ENCODE measurements at regions not wholly inside any gene's neighbourhood (a gene's known extent, or its start where the extent isn't known, plus 50 kb on each side); places are given as distances from the start of the nearest gene placed in this dataset.

DNA sequence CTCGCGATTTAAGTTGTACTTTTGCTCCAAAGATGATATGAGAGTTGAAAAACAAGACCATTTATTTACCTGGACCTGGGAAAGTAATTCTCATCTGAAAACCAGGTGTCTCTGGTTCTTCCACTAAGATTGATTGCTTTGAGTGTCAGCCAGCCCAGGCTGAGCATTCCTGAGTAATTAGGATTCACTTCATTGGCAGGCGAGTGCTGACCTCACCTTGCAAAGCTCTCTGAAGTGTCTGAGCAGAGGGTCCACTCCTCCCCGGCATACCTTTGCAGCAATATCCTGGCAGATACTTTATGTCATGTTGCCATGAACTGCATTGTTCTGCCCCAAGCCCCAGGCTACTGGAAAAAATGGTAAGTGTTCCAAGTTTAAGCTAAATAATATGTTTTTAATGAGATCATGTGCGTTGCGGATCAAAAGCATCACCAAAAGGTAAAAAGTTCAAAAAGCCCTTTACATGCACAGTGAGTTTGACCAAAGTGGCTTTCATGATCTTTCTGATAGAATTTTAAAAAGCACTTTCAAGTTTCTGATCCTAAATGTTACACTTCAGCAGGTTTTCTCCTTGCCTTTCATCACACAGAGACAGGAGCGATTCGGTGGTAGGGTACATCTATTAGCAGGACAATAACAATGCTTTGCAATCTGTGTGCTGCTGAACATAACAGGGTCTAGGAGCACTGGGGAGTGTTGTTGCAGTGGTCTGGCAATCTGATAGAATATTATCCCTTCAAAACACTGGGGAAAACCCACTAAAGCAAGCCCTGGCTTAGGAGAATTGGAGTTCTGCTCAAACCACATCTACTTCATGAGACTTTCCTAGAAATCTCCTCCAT is 127.8 kb upstream of the EEF1E1 start:
- TF ChIP-seq, protein P1, sequence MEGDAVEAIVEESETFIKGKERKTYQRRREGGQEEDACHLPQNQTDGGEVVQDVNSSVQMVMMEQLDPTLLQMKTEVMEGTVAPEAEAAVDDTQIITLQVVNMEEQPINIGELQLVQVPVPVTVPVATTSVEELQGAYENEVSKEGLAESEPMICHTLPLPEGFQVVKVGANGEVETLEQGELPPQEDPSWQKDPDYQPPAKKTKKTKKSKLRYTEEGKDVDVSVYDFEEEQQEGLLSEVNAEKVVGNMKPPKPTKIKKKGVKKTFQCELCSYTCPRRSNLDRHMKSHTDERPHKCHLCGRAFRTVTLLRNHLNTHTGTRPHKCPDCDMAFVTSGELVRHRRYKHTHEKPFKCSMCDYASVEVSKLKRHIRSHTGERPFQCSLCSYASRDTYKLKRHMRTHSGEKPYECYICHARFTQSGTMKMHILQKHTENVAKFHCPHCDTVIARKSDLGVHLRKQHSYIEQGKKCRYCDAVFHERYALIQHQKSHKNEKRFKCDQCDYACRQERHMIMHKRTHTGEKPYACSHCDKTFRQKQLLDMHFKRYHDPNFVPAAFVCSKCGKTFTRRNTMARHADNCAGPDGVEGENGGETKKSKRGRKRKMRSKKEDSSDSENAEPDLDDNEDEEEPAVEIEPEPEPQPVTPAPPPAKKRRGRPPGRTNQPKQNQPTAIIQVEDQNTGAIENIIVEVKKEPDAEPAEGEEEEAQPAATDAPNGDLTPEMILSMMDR (IDR thresholded peaks at IDR 0.05; ENCODE audit: low read length, missing control alignments): no peak
- no peak overlapping the region for H3K4me3 ChIP-seq (replicated peaks; ENCODE audit: low read depth, low read length)
- DNase-seq (ENCODE audit: low read depth): no peak

DNA sequence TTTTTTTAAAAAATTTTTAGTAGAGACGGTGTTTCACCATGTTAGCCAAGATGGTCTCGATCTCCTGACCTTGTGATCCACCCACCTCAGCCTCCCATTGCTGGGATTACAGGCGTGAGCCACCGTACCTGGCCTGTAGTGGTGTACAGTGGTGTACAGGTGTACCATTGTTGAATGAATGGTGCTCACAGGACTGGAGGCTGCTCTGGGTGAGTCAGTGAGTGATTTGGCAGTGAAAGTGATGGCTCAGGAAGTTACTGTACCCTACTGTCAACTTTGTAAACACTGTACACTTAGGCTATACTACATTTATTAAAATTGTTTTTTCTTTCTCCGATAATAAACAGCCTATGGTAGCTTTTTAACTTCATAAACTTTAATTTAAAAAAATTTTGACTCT is 122.8 kb upstream of the EEF1E1 start:
- no peak for DNase-seq (ENCODE audit: low read depth)

DNA sequence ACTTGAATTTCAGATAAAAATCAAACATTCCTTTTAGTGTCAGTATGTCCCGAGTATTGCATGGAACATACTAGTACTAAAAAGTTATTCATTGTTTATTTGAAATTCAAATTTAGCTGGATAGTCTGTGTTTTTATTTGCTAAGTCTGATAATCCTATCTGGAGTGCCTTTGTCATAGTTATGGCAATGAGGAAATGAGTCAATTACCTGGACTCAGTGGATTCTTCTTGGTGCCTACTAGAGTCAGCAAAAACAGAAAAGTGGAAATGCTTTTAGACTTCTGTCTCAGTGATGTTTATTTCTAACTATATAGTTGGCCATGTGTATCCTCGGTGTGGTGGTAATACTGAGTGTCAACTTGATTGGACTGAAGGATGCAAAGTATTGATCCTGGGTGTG is 121.3 kb upstream of the EEF1E1 start:
- TF ChIP-seq, protein P1 (IDR thresholded peaks at IDR 0.05; ENCODE audit: low read length, missing control alignments): no peak
- H3K4me3 ChIP-seq (replicated peaks; ENCODE audit: low read depth, low read length): no peak overlapping the region
- no peak for DNase-seq (ENCODE audit: low read depth)

More for the DNA sequence above, 122.8 kb upstream of the EEF1E1 start:
- no peak overlapping the region for H3K4me3 ChIP-seq (replicated peaks; ENCODE audit: low read depth, low read length)
- TF ChIP-seq, protein P1 (IDR thresholded peaks at IDR 0.05; ENCODE audit: low read length, missing control alignments): no peak

DNA sequence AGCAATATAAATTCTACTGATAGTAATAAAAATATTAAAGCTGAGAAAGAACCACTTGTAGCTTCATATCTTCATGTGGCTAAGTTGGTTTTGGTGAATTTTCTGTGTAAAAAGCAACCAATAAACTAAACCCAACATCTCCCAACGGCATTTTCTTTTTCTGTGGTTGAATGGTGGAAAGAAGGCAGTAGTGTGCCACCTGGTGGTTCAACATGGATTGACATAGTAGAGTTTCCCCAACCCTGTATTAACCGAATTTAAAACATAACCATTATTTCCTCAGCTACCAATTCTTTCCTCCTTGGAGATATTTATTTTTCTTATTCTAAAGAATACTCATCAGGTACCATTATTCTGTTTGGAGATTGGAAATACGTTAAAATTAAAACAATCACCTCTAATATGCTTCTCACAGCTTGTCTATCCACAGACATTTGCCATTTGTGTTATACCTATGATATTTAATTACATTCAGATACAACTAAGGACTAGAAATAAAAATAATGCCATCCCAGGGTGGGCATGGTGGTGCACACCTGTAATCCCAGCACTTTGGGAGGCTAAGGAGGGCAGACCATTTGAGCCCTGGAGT is 117.1 kb upstream of the EEF1E1 start:
- DNase-seq (ENCODE audit: low read depth): peak; percentile 77
- H3K4me3 ChIP-seq (replicated peaks; ENCODE audit: low read depth, low read length): no peak overlapping the region
- TF ChIP-seq, protein P1 (IDR thresholded peaks at IDR 0.05; ENCODE audit: low read length, missing control alignments): peak; percentile 81

DNA sequence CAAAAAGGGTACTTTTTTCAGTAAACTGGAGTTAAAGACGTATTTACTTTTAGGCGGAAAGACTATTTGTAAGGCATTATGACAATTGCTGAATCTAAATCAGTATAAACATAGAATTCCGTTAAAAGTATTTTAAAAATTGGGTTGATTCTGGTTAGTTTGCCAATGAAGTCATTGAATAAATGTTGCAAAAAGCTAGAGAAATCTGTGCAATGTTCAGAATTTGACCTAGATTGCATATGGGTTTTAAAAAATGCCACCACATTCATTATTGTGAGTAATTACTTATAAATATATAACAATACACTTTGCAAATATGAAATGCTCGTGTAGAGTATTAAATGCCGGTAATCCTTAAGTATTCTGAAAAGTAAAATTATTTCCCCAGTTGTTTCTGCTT is 116.5 kb upstream of the EEF1E1 start:
- no peak overlapping the region for H3K4me3 ChIP-seq (replicated peaks; ENCODE audit: low read depth, low read length)
- TF ChIP-seq, protein P1 (IDR thresholded peaks at IDR 0.05; ENCODE audit: low read length, missing control alignments): no peak
- DNase-seq (ENCODE audit: low read depth): no peak

DNA sequence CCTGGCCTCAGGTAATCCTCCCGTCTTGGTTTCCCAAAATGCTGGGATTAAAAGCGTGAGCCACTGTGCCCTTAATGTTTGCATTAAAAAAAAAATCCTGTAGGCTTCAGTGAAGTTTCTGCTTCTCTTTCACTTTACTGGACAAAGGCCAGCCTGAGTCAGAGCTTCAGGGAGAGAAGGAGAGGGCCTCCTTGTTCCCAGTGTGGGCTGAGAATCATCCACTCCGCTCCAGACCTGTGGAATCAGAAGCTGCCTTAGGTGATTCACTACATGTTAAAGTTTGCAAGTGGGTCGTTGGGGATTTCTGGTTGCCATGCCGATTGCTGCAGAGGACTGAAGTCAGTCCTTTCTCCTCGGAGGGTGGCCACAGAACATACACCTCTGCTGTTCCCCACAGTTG is 113.3 kb upstream of the EEF1E1 start:
- TF ChIP-seq, protein P1 (IDR thresholded peaks at IDR 0.05; ENCODE audit: low read length, missing control alignments): no peak
- peak; percentile 14 for DNase-seq (ENCODE audit: low read depth)
- H3K4me3 ChIP-seq (replicated peaks; ENCODE audit: low read depth, low read length): no peak overlapping the region

All from fibroblast of pulmonary artery (primary cell).